T-cell (primary cell): ENCODE measurements at regions not wholly inside any gene's neighbourhood (a gene's known extent, or its start where the extent isn't known, plus 50 kb on each side); places are given as distances from the start of the nearest gene placed in this dataset.

ENCODE experiments used
- ATAC-seq, 4 experiments: fragments of 200-7000 bp in 3 of 4; fragments of 150-1000 bp in 1 of 4; cut with Tn5 transposase; replicated peaks in 1 of 4; 1 replicate in 3 of 4; 2 replicates in 1 of 4; pipeline ENCODE4 v1.10.0; 2021; ENCODE audit warnings: moderate library complexity in 3 of 4, mild to moderate bottlenecking in 2 of 4, moderate number of reproducible peaks in 1 of 4
- CTCF ChIA-PET, 2 donors: fragments of 300-600 bp; sonication (Branson Sonifier 250); formaldehyde crosslinking; loops; one replicate each; lab custom pipeline; 2022; ENCODE audit warnings: antibody characterized with exemption in 2 of 2; lab: Charles Lee
- POLR2A ChIA-PET, 2 donors: fragments of 300-600 bp; sonication (Branson Sonifier 250); formaldehyde crosslinking; loops; one replicate each; lab custom pipeline; 2022; ENCODE audit warnings: antibody characterized with exemption in 2 of 2; lab: Charles Lee
- DNase-seq, 35 experiments: peaks; one replicate each; pipeline versions ENCODE4 v3.0.0 to v3.0.0-alpha.2; 2013 to 2023
- H3K27ac ChIP-seq: one replicate; pipeline ENCODE4 v1.5.1; 2013; ENCODE audit warnings: low read length
- H3K27me3 ChIP-seq, 2 experiments: replicated peaks in 1 of 2; 1 replicate in 1 of 2; 2 replicates in 1 of 2; pipeline versions ENCODE4 v1.6.1 to v1.7.0; 2013; ENCODE audit warnings: low read length in 1 of 2, mixed read lengths in 1 of 2; ENCODE audit not compliant: control insufficient read depth in 2 of 2, insufficient read depth in 2 of 2; ENCODE audit errors: extremely low read depth in 1 of 2
- H3K36me3 ChIP-seq, 2 donors: 1 replicate in 1 of 2; 2 replicates in 1 of 2; pipeline versions ENCODE4 v1.6.1 to v1.7.0; 2013; ENCODE audit warnings: low read length in 1 of 2; ENCODE audit not compliant: control insufficient read depth in 2 of 2, insufficient read depth in 1 of 2; ENCODE audit errors: extremely low read depth in 1 of 2
- H3K4me1 ChIP-seq, 2 experiments: 1 replicate in 1 of 2; 2 replicates in 1 of 2; pipeline versions ENCODE4 v1.6.1 to v1.7.0; 2013; ENCODE audit warnings: low read length in 2 of 2, mixed read lengths in 1 of 2; ENCODE audit not compliant: insufficient read depth in 2 of 2, control insufficient read depth in 1 of 2; ENCODE audit errors: extremely low read depth in 1 of 2
- H3K4me3 ChIP-seq, 2 donors: 1 replicate in 1 of 2; 2 replicates in 1 of 2; pipeline versions ENCODE4 v1.5.1 to v1.7.0; 2013; ENCODE audit warnings: mild to moderate bottlenecking in 2 of 2, low read length in 1 of 2, moderate library complexity in 1 of 2; ENCODE audit not compliant: control insufficient read depth in 1 of 2; ENCODE audit errors: extremely low read depth in 1 of 2
- H3K9me3 ChIP-seq: 2 replicates; pipeline ENCODE4 v1.7.0; 2013
- H3K27ac Mint-ChIP-seq, 2 donors: one replicate each; pipeline ENCODE4 v1.8.0; 2020 to 2021; ENCODE audit warnings: mild to moderate bottlenecking in 2 of 2, mixed read lengths in 2 of 2
- H3K27me3 Mint-ChIP-seq, 2 donors: one replicate each; pipeline ENCODE4 v1.8.0; 2021 to 2022; ENCODE audit warnings: mixed read lengths in 2 of 2
- H3K36me3 Mint-ChIP-seq: one replicate; pipeline ENCODE4 v1.8.0; 2021; ENCODE audit warnings: mixed read lengths
- H3K4me1 Mint-ChIP-seq, 3 donors: one replicate each; pipeline ENCODE4 v1.8.0; 2020 to 2022; ENCODE audit warnings: mixed read lengths in 3 of 3, mild to moderate bottlenecking in 1 of 3
- H3K4me3 Mint-ChIP-seq, 3 donors: one replicate each; pipeline ENCODE4 v1.8.0; 2020 to 2022; ENCODE audit warnings: mild to moderate bottlenecking in 3 of 3, mixed read lengths in 3 of 3, moderate library complexity in 3 of 3
- H3K9me3 Mint-ChIP-seq, 3 donors: one replicate each; pipeline ENCODE4 v1.8.0; 2020 to 2022; ENCODE audit warnings: mixed read lengths in 3 of 3
- WGBS: methylation state at CpG from one replicate; pipeline ENCODE4 v1.1.5; 2013; ENCODE audit warnings: missing lambda C conversion rate; ENCODE audit not compliant: insufficient coverage; 5-methylcytosine and 5-hydroxymethylcytosine counted together

DNA sequence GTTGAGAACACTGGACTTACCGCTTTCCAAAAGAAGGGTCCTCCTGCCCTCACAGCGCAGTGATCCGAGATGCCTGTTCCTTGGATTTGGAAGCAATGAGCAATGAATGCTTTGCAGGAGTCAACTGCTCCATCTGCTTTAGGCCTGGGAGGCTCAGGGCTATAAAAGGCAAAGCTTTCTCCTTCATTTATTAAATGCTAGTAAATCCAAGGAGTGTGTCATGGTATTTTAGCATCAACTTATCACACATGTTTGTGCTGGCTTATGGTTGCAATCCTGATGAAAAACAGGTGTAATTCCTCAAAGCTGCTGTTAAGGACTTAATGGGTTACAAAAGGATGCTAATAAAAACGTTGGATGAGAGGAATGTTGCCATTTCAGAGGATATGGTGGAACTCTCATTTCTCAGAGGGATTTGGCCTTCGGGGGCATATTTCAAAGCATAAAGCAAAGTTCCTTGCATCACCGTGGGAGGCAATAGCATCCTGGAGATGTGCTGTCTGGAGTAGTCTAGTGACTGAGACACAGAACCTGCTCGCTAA is 158.5 kb upstream of the TPM1 start:
- Mint-ChIP-seq H3K4me1 (peaks cover 9 to 10% (median 9%) of the 10 kb centered on the region in 3 donors), H3K27me3 (peaks cover 18 to 27% of the 10 kb centered on the region in 2 donors), H3K4me3 (no peak overlapping the region), H3K9me3 (no peaks in the 10 kb centered on the region), H3K36me3 (no peaks in the 10 kb centered on the region), H3K27ac (no peak overlapping the region)
- ChIA-PET POLR2A (no interaction called here), CTCF (no interaction called here)
- Histone ChIP-seq H3K4me3 (no peak overlapping the region), H3K9me3 (no peaks in the 10 kb centered on the region), H3K27ac (no peak overlapping the region), H3K4me1 (no peaks in the 10 kb centered on the region), H3K27me3 (peaks cover 0 to 12% of the 10 kb centered on the region in 2 experiments), H3K36me3 (no peaks in the 10 kb centered on the region)
- 100% methylated on average over 4 of the region's 7 CpGs for WGBS
- DNase-seq = no peak
- ATAC-seq = no peak

DNA sequence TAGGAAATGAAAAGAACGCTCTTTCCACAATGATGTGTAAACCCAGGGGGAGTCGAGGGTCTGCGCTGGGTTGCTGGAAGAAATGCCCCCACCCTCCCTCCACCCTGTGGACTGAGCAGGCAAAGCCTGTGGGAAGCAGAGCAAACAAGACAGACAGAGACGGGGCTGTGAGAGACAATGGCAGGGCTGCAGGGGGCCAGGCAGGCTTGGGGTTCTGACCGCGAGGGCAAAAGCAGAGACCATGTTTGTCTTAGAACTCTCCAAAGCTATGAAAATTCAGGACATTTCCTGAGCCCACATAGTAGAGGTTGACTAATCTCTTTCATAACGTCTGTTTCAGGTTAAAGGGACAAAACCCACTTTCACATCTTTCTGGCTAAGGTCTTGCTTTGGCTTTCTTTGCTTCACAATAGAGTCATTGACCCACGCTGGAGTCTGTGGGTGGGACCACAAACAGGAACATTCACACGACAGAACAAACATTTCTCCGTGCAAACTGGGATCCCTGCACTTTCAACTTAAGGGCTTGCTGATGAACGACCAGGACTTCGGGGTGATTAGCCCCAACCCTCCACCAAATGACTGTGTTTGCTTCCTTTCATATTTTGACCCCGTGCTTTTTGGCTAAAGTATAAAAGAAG is 156.0 kb upstream of the TPM1 start:
- H3K4me3 ChIP-seq = no peak overlapping the region
- H3K27me3 ChIP-seq = peaks cover 0 to 17% of the 10 kb centered on the region in 2 experiments
- H3K9me3 ChIP-seq = no peaks in the 10 kb centered on the region
- H3K27ac ChIP-seq = no peak overlapping the region
- ATAC-seq (no peak), DNase-seq (no peak)
- ChIA-PET POLR2A (no interaction called here), CTCF (no interaction called here)
- no peaks in the 10 kb centered on the region for H3K4me1 ChIP-seq
- no peaks in the 10 kb centered on the region for H3K36me3 Mint-ChIP-seq
- no peaks in the 10 kb centered on the region for H3K4me1 Mint-ChIP-seq
- H3K27ac Mint-ChIP-seq = no peak overlapping the region
- H3K9me3 Mint-ChIP-seq = no peaks in the 10 kb centered on the region
- H3K36me3 ChIP-seq = no peaks in the 10 kb centered on the region
- peaks cover 19 to 24% of the 10 kb centered on the region in 2 donors for H3K27me3 Mint-ChIP-seq
- no peak overlapping the region for H3K4me3 Mint-ChIP-seq
- WGBS = 50% methylated on average over 5 of the region's 13 CpGs

DNA sequence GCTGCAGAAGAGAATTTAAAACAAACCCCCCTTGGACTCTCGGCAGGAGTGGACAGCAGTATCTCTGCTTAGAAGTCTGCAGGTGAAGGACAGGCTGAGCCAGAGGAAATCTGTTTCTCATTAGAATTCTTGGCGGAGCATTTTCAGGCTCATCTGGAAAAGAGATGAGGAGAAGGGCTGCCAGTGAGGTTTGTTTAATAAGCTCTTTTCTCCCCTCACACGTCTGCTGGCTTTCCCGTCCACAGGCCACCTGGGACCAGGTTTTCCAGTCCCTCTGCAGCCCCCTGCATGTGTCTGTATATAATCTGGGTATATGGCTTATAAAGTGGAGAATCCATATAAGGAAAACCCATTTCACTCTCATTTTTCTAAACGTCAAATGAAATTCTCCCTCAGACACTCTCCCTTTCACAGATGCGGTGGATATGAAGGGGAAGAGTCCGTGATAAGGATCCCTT is 155.4 kb upstream of the TPM1 start:
- no peak for ATAC-seq
- no CpG with 5 or more reads among the region's 7 CpGs for WGBS
- Mint-ChIP-seq H3K36me3 (no peaks in the 10 kb centered on the region), H3K27me3 (peaks cover 19 to 24% of the 10 kb centered on the region in 2 donors), H3K27ac (no peak overlapping the region), H3K9me3 (no peaks in the 10 kb centered on the region), H3K4me1 (no peaks in the 10 kb centered on the region), H3K4me3 (no peak overlapping the region)
- Histone ChIP-seq H3K36me3 (no peaks in the 10 kb centered on the region), H3K27ac (no peak overlapping the region), H3K9me3 (no peaks in the 10 kb centered on the region), H3K27me3 (peaks cover 0 to 17% of the 10 kb centered on the region in 2 experiments), H3K4me1 (no peaks in the 10 kb centered on the region), H3K4me3 (no peak overlapping the region)
- DNase-seq = no peak
- CTCF ChIA-PET = no interaction called here
- POLR2A ChIA-PET = no interaction called here

DNA sequence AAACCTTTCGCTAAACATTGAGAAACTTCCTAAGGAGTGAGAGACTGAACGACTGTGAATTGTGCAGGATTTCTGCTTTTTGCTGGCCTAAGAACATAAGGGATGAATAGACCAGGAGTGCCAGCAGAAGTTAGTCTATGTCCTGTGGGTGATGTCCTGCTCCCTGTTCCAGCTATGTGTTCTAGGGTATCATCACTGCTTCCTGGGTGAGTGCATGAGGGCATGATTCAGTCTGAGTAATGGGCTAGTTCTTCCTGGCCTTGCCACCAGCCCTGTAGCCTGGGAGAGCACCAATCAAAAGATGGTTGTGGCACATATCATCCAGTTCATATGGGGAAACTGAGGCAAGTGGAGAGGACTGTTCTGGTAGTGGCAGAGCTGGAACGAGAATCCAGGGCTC is 153.9 kb upstream of the TPM1 start:
- Histone ChIP-seq H3K4me3 (no peak overlapping the region), H3K27me3 (peaks cover 0 to 17% of the 10 kb centered on the region in 2 experiments), H3K4me1 (no peaks in the 10 kb centered on the region), H3K27ac (no peak overlapping the region), H3K36me3 (no peaks in the 10 kb centered on the region), H3K9me3 (no peaks in the 10 kb centered on the region)
- CTCF ChIA-PET = no interaction called here
- POLR2A ChIA-PET = no interaction called here
- Mint-ChIP-seq H3K9me3 (no peaks in the 10 kb centered on the region), H3K36me3 (no peaks in the 10 kb centered on the region), H3K4me3 (no peak overlapping the region), H3K27ac (no peak overlapping the region), H3K27me3 (peaks cover 19 to 20% of the 10 kb centered on the region in 2 donors), H3K4me1 (no peaks in the 10 kb centered on the region)
- WGBS = 75% methylated on average over 2 of the region's 3 CpGs
- ATAC-seq = no peak
- no peak for DNase-seq

DNA sequence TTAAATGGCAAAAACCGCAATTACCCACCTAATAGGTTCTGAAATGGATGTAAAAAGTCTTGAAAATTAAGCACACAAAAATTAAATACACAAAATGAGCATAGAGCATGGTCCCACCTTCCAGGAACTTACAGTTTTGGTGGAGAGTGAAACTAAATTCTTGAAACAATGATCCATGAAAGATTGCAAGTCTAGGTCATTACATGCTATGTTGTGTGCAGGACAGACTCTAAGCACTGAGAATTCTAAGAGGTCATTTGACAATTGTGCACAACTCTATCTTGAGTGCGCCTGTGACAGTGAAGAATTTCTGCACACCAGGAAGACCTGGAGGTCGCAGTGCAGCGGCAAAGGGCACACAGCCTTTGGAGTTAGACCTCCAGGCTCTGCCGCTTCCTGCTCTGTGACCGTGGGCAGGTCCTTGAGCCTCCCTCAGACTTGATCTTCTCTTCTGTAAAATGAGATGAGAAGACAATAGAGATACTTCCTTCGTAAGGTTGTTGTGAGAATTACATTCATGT is 153.3 kb upstream of the TPM1 start:
- CTCF ChIA-PET = no interaction called here

DNA sequence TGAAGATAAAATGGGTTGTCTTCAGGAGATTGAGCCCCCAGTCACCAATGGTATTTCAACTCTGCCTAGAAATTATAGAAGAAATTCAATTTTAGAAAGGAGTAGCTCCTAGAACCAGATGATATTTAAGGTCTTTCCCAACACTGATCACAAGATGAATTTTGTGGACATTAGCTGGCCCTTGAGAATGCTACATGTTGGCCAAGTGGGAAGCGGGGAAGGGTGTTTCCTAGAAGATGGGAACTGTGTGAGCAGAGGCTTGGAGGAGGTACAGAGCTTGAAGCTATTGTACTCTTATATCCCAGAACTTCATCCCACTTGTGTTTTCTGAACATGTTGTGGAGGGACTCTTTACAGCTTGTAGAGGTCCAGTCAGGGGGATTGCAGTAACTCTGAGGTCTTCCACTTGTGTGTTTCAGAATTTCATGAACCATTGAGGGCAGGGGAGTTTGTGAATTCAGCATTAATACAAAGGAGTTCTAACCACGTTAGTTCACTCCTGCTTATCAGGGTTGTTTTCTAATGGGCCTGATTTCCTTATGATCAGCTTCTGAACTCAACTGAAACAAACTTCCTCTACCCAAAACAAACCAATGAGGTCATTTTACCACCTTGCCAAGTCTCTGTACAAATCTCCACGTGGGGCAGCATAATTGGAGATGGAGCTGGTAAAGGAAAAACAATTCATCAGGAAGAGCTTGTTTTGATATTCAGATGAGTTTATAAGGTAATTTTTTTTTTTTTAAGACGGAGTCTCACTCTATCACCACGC is 152.6 kb upstream of the TPM1 start:
- WGBS = no CpG with 5 or more reads among the region's 5 CpGs
- Mint-ChIP-seq H3K9me3 (no peaks in the 10 kb centered on the region), H3K27ac (no peak overlapping the region), H3K4me3 (no peak overlapping the region), H3K4me1 (no peaks in the 10 kb centered on the region), H3K36me3 (no peaks in the 10 kb centered on the region), H3K27me3 (peaks cover 19 to 26% of the 10 kb centered on the region in 2 donors)
- DNase-seq (no peak), ATAC-seq (no peak)
- ChIA-PET CTCF (interaction anchor here in 1 of 2 donors (0.7 kb wide), 1 partner anchor 14 kb away, joined by 3 read pairs; no protein-coding TSS in a partner anchor), POLR2A (no interaction called here)
- no peak overlapping the region for H3K27ac ChIP-seq
- no peak overlapping the region for H3K4me3 ChIP-seq
- no peaks in the 10 kb centered on the region for H3K4me1 ChIP-seq
- H3K27me3 ChIP-seq = peaks cover 0 to 17% of the 10 kb centered on the region in 2 experiments
- no peaks in the 10 kb centered on the region for H3K9me3 ChIP-seq
- H3K36me3 ChIP-seq = no peaks in the 10 kb centered on the region

More for the DNA sequence above, 153.3 kb upstream of the TPM1 start:
- H3K9me3 ChIP-seq = no peaks in the 10 kb centered on the region
- DNase-seq = no peak
- H3K36me3 ChIP-seq = no peaks in the 10 kb centered on the region
- no peak overlapping the region for H3K27ac ChIP-seq
- H3K27me3 Mint-ChIP-seq = peaks cover 19 to 22% of the 10 kb centered on the region in 2 donors
- no peaks in the 10 kb centered on the region for H3K9me3 Mint-ChIP-seq
- H3K27me3 ChIP-seq = peaks cover 0 to 17% of the 10 kb centered on the region in 2 experiments
- no peaks in the 10 kb centered on the region for H3K4me1 ChIP-seq
- no peak for ATAC-seq
- 100% methylated on average over 1 of the region's 7 CpGs for WGBS
- H3K4me3 ChIP-seq = no peak overlapping the region
- no peak overlapping the region for H3K27ac Mint-ChIP-seq
- no peak overlapping the region for H3K4me3 Mint-ChIP-seq
- no peaks in the 10 kb centered on the region for H3K4me1 Mint-ChIP-seq
- no peaks in the 10 kb centered on the region for H3K36me3 Mint-ChIP-seq
- POLR2A ChIA-PET = no interaction called here
